ENCODE measurements at regions not wholly inside any gene's neighbourhood (a gene's known extent, or its start where the extent isn't known, plus 50 kb on each side); places are given as distances from the start of the nearest gene placed in this dataset.

GRCh38 chr4:120277391-120277790 is 210.7 kb upstream of the MAD2L1 start:
- TF ChIP-seq ZFP41 (CRISPR knock-in tag; IDR thresholded peaks at IDR 0.05; ENCODE audit: borderline replicate concordance), result no peak
- TF ChIP-seq ZNF543 (CRISPR knock-in tag; IDR thresholded peaks at IDR 0.05), result no peak
- no peak for TF ChIP-seq SIN3B (IDR thresholded peaks at IDR 0.05; ENCODE audit: low read length)
- TF ChIP-seq MXI1 (IDR thresholded peaks at IDR 0.05; ENCODE audit: borderline replicate concordance, low read depth, low read length), result no peak
- no peak for TF ChIP-seq EHMT2 (IDR thresholded peaks at IDR 0.05; ENCODE audit: borderline replicate concordance, low read depth, low read length)
- TF ChIP-seq SPEN (CRISPR knock-in tag; IDR thresholded peaks at IDR 0.05; ENCODE audit: low read depth), result no peak

Measured in HepG2 (cell line).